IMR-90 (cell line): ENCODE measurements at regions not wholly inside any gene's neighbourhood (a gene's known extent, or its start where the extent isn't known, plus 50 kb on each side); places are given as distances from the start of the nearest gene placed in this dataset.

Experiments
- ATAC-seq: fragments of 200-7000 bp; cut with Tn5 transposase; 2 replicates; pipeline ENCODE4 v1.9.1; 2020; ENCODE audit warnings: low read depth, mild to moderate bottlenecking, moderate library complexity
- BruUV-seq: library from RNA; stranded (reverse); fragments of 400-500 nt; replicated peaks from 2 replicates; lab custom pipeline; 2021; lab: Mats Ljungman, UMichigan
- CTCF ChIA-PET: fragments of 300-600 bp; formaldehyde crosslinking; extraction: SDS; loops from one replicate; lab custom pipeline; 2021; ENCODE audit warnings: antibody characterized with exemption; lab: Yijun Ruan, JAX
- POLR2A ChIA-PET: fragments of 300-600 bp; sonication (Branson Sonifier 250); formaldehyde crosslinking; loops from one replicate; lab custom pipeline; 2022; ENCODE audit warnings: antibody characterized with exemption; ENCODE audit not compliant: unreplicated experiment; lab: Charles Lee
- DNase-seq: peaks from one replicate; pipeline ENCODE4 v3.0.0; 2013
- H2AFZ ChIP-seq: replicated peaks from 2 replicates; pipeline ENCODE3; 2013; ENCODE audit warnings: low read length, mild to moderate bottlenecking; ENCODE audit not compliant: poor library complexity
- H2AK5ac ChIP-seq: 2 replicates; pipeline ENCODE4 v1.6.1; 2013; ENCODE audit warnings: low read depth, low read length, inconsistent platforms
- H2AK9ac ChIP-seq: replicated peaks from 2 replicates; pipeline ENCODE3; 2013; ENCODE audit warnings: mild to moderate bottlenecking, low read depth, low read length, moderate library complexity; ENCODE audit not compliant: poor library complexity
- H2BK120ac ChIP-seq: 2 replicates; pipeline ENCODE4 v1.6.1; 2013; ENCODE audit warnings: low read depth, low read length, inconsistent platforms
- H2BK15ac ChIP-seq: 3 replicates; pipeline ENCODE4 v1.6.1; 2013; ENCODE audit warnings: low read depth, low read length, inconsistent platforms
- H2BK20ac ChIP-seq: 2 replicates; pipeline ENCODE4 v1.6.1; 2013; ENCODE audit warnings: low read depth, mild to moderate bottlenecking, inconsistent platforms, low read length, moderate library complexity
- H2BK5ac ChIP-seq: 2 replicates; pipeline ENCODE4 v1.6.1; 2013; ENCODE audit warnings: mild to moderate bottlenecking, low read depth, low read length, inconsistent platforms; ENCODE audit not compliant: poor library complexity, severe bottlenecking
- H3K14ac ChIP-seq: replicated peaks from 2 replicates; pipeline ENCODE4 v1.6.1; 2013; ENCODE audit warnings: low read depth, low read length, inconsistent platforms
- H3K18ac ChIP-seq: 2 replicates; pipeline ENCODE4 v1.6.1; 2013; ENCODE audit warnings: low read depth, low read length, control low read depth
- H3K23ac ChIP-seq: 2 replicates; pipeline ENCODE4 v1.6.1; 2013; ENCODE audit warnings: low read depth, low read length, inconsistent platforms
- H3K27ac ChIP-seq: 2 replicates; pipeline ENCODE4 v1.5.1; 2013; ENCODE audit warnings: mild to moderate bottlenecking, control low read depth, low read length; ENCODE audit not compliant: insufficient read depth
- H3K27me3 ChIP-seq: 2 replicates; pipeline ENCODE4 v1.6.1; 2013; ENCODE audit warnings: low read length; ENCODE audit not compliant: control insufficient read depth, insufficient read depth
- H3K36me3 ChIP-seq: 2 replicates; pipeline ENCODE4 v1.6.1; 2013; ENCODE audit warnings: low read length, mixed read lengths; ENCODE audit not compliant: control insufficient read depth, insufficient read depth
- H3K4ac ChIP-seq: 2 replicates; pipeline ENCODE4 v1.6.1; 2013; ENCODE audit warnings: low read depth, low read length, inconsistent platforms
- H3K4me1 ChIP-seq: 2 replicates; pipeline ENCODE4 v1.6.1; 2013; ENCODE audit warnings: low read length, mixed read lengths; ENCODE audit not compliant: control insufficient read depth, insufficient read depth
- H3K4me2 ChIP-seq: 2 replicates; pipeline ENCODE4 v1.6.1; 2013; ENCODE audit warnings: low read depth, mild to moderate bottlenecking, control low read depth, low read length, moderate library complexity
- H3K4me3 ChIP-seq: 2 replicates; pipeline ENCODE4 v1.5.1; 2013; ENCODE audit warnings: low read depth, mild to moderate bottlenecking, control low read depth, low read length, moderate library complexity; ENCODE audit not compliant: insufficient read depth
- H3K56ac ChIP-seq: 2 replicates; pipeline ENCODE4 v1.6.1; 2013; ENCODE audit warnings: low read length, inconsistent platforms; ENCODE audit not compliant: insufficient read depth; ENCODE audit errors: extremely low read depth
- H3K79me1 ChIP-seq, 2 experiments: 2 replicates each; pipeline ENCODE4 v1.6.1; 2013; ENCODE audit warnings: low read length in 2 of 2, inconsistent platforms in 1 of 2, low read depth in 1 of 2
- H3K9ac ChIP-seq: 2 replicates; pipeline ENCODE4 v1.6.1; 2013; ENCODE audit warnings: low read depth, low read length, control low read depth
- H3K9me1 ChIP-seq: 2 replicates; pipeline ENCODE4 v1.6.1; 2013; ENCODE audit warnings: low read length, inconsistent platforms; ENCODE audit not compliant: insufficient read depth
- H3K9me3 ChIP-seq: 2 replicates; pipeline ENCODE4 v1.6.1; 2013; ENCODE audit warnings: low read length; ENCODE audit not compliant: control insufficient read depth, insufficient read depth
- H4K20me1 ChIP-seq: 2 replicates; pipeline ENCODE4 v1.6.1; 2013; ENCODE audit warnings: low read length, inconsistent platforms; ENCODE audit not compliant: insufficient read depth
- H4K5ac ChIP-seq: 2 replicates; pipeline ENCODE4 v1.6.1; 2013; ENCODE audit warnings: mild to moderate bottlenecking, low read depth, low read length, control low read depth
- H4K8ac ChIP-seq, 2 experiments: 2 replicates each; pipeline ENCODE4 v1.6.1; 2013; ENCODE audit warnings: low read depth in 2 of 2, low read length in 2 of 2, control low read depth in 1 of 2, inconsistent platforms in 1 of 2
- H4K91ac ChIP-seq: 2 replicates; pipeline ENCODE4 v1.6.1; 2013; ENCODE audit warnings: low read depth, low read length, inconsistent platforms; ENCODE audit not compliant: insufficient read depth
- BHLHE40 ChIP-seq: fragments of 150-350 bp; IDR thresholded peaks from 2 replicates; pipeline ENCODE4 v1.6.1; 2016; ENCODE audit warnings: mild to moderate bottlenecking, low read depth, low read length
- CEBPB ChIP-seq: IDR thresholded peaks from 2 replicates; pipeline ENCODE4 v1.6.1; 2012; ENCODE audit warnings: low read depth, low read length, improper control_type of control experiment
- CHD1 ChIP-seq: IDR thresholded peaks from 2 replicates; pipeline ENCODE4 v1.6.1; 2012; ENCODE audit warnings: low read depth, low read length, improper control_type of control experiment
- FOS ChIP-seq: fragments of 150-350 bp; IDR thresholded peaks from 2 replicates; pipeline ENCODE4 v1.6.1; 2016; ENCODE audit warnings: low read depth, low read length
- MAFK ChIP-seq: IDR thresholded peaks from 2 replicates; pipeline ENCODE4 v1.6.1; 2012; ENCODE audit warnings: low read depth, low read length, improper control_type of control experiment
- MAZ ChIP-seq: IDR thresholded peaks from 2 replicates; pipeline ENCODE4 v1.6.1; 2012; ENCODE audit warnings: low read depth, mild to moderate bottlenecking, low read length, improper control_type of control experiment, moderate library complexity, borderline replicate concordance
- MXI1 ChIP-seq: IDR thresholded peaks from 2 replicates; pipeline ENCODE4 v1.6.1; 2012; ENCODE audit warnings: low read depth, mild to moderate bottlenecking, low read length, moderate library complexity, borderline replicate concordance
- NFE2L2 ChIP-seq: fragments of 150-350 bp; IDR thresholded peaks from 2 replicates; pipeline ENCODE4 v1.6.1; 2016; ENCODE audit warnings: low read depth, mild to moderate bottlenecking, low read length
- POLR2A ChIP-seq: IDR thresholded peaks from 2 replicates; pipeline ENCODE4 v1.6.1; 2012; ENCODE audit warnings: mild to moderate bottlenecking, low read depth, low read length
- RAD21 ChIP-seq: IDR thresholded peaks from 2 replicates; pipeline ENCODE4 v1.6.1; 2012; ENCODE audit warnings: low read length, improper control_type of control experiment
- RCOR1 ChIP-seq: IDR thresholded peaks from 2 replicates; pipeline ENCODE4 v1.6.1; 2012; ENCODE audit warnings: mild to moderate bottlenecking, low read length, improper control_type of control experiment; ENCODE audit not compliant: insufficient replicate concordance
- RFX5 ChIP-seq: IDR thresholded peaks from 2 replicates; pipeline ENCODE4 v1.8.0; 2012; ENCODE audit warnings: low read depth, mild to moderate bottlenecking, low read length, moderate library complexity
- SMC3 ChIP-seq: fragments of 150-350 bp; IDR thresholded peaks from 2 replicates; pipeline ENCODE4 v1.6.1; 2016; ENCODE audit warnings: low read depth, mild to moderate bottlenecking, antibody characterized with exemption, low read length, moderate library complexity
- USF2 ChIP-seq: fragments of 150-350 bp; IDR thresholded peaks from 2 replicates; pipeline ENCODE4 v1.6.1; 2017; ENCODE audit warnings: mild to moderate bottlenecking, antibody characterized with exemption, low read length, low read depth
- WGBS, 2 experiments: methylation state at CpG; one replicate each; pipeline versions ENCODE4 v1.1.5 to v1.1.7; 2013; ENCODE audit warnings: missing lambda C conversion rate in 2 of 2; ENCODE audit not compliant: insufficient read length in 1 of 2; ENCODE audit errors: extremely low coverage in 2 of 2; 5-methylcytosine and 5-hydroxymethylcytosine counted together
- dilution Hi-C: fragments of 300-500 bp; cut with HindIII; formaldehyde crosslinking; loops from one replicate; pipeline ENCODE4 v1.14.3; 2018; ENCODE audit warnings: low sequenced_read_pairs; ENCODE audit not compliant: unreplicated experiment
- in situ Hi-C: fragments of 300-500 bp; cut with MboI; formaldehyde crosslinking; loops from 3 replicates; pipeline ENCODE4 v1.14.3; 2019; ENCODE audit warnings: low sequenced_read_pairs, inconsistent platforms, mixed read lengths
- intact Hi-C: fragments of 100-400 bp; cut with micrococcal nuclease; formaldehyde crosslinking; loops from 2 replicates; pipeline ENCODE4 v1.10.0; 2022
- TF ChIP-seq, protein P1 (sequence below): fragments of 150-350 bp; IDR thresholded peaks from 2 replicates; pipeline ENCODE4 v1.6.1; 2016; ENCODE audit warnings: low read depth, mild to moderate bottlenecking, low read length, moderate library complexity, borderline replicate concordance
- TF ChIP-seq, protein P2 (sequence below): conservative IDR thresholded peaks from 2 replicates; pipeline ENCODE4 v1.5.1; 2012; ENCODE audit warnings: mild to moderate bottlenecking, low read depth, low read length, improper control_type of control experiment

GRCh38 chr4:108351791-108352190 is 183.1 kb upstream of the LEF1 start:
- in situ Hi-C loops: no loop called here

More at GRCh38 chr4:108351791-108352190, 183.1 kb upstream of the LEF1 start:
- TF ChIP-seq FOS (no peak), RAD21 (no peak), BHLHE40 (no peak), MAFK (no peak), MAZ (no peak), CHD1 (no peak), USF2 (no peak), MXI1 (no peak), SMC3 (no peak), POLR2A (no peak), RFX5 (no peak), NFE2L2 (no peak), RCOR1 (no peak), CEBPB (no peak)
- TF ChIP-seq, protein P1, sequence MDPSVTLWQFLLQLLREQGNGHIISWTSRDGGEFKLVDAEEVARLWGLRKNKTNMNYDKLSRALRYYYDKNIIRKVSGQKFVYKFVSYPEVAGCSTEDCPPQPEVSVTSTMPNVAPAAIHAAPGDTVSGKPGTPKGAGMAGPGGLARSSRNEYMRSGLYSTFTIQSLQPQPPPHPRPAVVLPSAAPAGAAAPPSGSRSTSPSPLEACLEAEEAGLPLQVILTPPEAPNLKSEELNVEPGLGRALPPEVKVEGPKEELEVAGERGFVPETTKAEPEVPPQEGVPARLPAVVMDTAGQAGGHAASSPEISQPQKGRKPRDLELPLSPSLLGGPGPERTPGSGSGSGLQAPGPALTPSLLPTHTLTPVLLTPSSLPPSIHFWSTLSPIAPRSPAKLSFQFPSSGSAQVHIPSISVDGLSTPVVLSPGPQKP: no peak
- TF ChIP-seq, protein P2, sequence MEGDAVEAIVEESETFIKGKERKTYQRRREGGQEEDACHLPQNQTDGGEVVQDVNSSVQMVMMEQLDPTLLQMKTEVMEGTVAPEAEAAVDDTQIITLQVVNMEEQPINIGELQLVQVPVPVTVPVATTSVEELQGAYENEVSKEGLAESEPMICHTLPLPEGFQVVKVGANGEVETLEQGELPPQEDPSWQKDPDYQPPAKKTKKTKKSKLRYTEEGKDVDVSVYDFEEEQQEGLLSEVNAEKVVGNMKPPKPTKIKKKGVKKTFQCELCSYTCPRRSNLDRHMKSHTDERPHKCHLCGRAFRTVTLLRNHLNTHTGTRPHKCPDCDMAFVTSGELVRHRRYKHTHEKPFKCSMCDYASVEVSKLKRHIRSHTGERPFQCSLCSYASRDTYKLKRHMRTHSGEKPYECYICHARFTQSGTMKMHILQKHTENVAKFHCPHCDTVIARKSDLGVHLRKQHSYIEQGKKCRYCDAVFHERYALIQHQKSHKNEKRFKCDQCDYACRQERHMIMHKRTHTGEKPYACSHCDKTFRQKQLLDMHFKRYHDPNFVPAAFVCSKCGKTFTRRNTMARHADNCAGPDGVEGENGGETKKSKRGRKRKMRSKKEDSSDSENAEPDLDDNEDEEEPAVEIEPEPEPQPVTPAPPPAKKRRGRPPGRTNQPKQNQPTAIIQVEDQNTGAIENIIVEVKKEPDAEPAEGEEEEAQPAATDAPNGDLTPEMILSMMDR: no peak
- H3K9me1 ChIP-seq: no peaks in the 10 kb centered on the region
- no peaks in the 10 kb centered on the region for H3K79me1 ChIP-seq
- no peaks in the 10 kb centered on the region; the same call in 1 of the 2 replicates for H3K27me3 ChIP-seq
- H2AFZ ChIP-seq: no peak overlapping the region
- no peak overlapping the region for H4K5ac ChIP-seq
- H3K56ac ChIP-seq: no peak overlapping the region
- no peak overlapping the region for H2BK15ac ChIP-seq
- POLR2A ChIA-PET: interaction anchor here (0.7 kb wide), 1 partner anchor 1194 kb away, joined by 3 read pairs; no protein-coding TSS in a partner anchor
- no peak overlapping the region for H2BK20ac ChIP-seq
- no peaks in the 10 kb centered on the region for H4K20me1 ChIP-seq
- intact Hi-C loops: no loop called here
- H3K4me3 ChIP-seq: no peak overlapping the region
- no peak overlapping the region for H3K14ac ChIP-seq
- no peak overlapping the region for H3K27ac ChIP-seq
- H4K8ac ChIP-seq: no peak overlapping the region
- no peak overlapping the region for H3K18ac ChIP-seq
- H3K4me1 ChIP-seq: no peaks in the 10 kb centered on the region
- dilution Hi-C loops: no loop called here
- H4K91ac ChIP-seq: no peak overlapping the region
- H3K23ac ChIP-seq: no peak overlapping the region
- H3K9ac ChIP-seq: no peak overlapping the region
- H3K4me2 ChIP-seq: no peak overlapping the region
- DNase-seq: no peak
- H2AK5ac ChIP-seq: no peak overlapping the region
- CTCF ChIA-PET: no interaction called here
- no peaks in the 10 kb centered on the region for H3K9me3 ChIP-seq
- no CpG with 5 or more reads among the region's 1 CpG for WGBS, 2 experiments
- H3K4ac ChIP-seq: no peak overlapping the region
- no TSS peak for BruUV-seq
- H2AK9ac ChIP-seq: no peak overlapping the region
- ATAC-seq: no peak
- no peaks in the 10 kb centered on the region for H3K36me3 ChIP-seq
- no peak overlapping the region for H2BK5ac ChIP-seq
- no peak overlapping the region for H2BK120ac ChIP-seq
